ENCODE measurements at regions not wholly inside any gene's neighbourhood (a gene's known extent, or its start where the extent isn't known, plus 50 kb on each side); places are given as distances from the start of the nearest gene placed in this dataset.

DNA sequence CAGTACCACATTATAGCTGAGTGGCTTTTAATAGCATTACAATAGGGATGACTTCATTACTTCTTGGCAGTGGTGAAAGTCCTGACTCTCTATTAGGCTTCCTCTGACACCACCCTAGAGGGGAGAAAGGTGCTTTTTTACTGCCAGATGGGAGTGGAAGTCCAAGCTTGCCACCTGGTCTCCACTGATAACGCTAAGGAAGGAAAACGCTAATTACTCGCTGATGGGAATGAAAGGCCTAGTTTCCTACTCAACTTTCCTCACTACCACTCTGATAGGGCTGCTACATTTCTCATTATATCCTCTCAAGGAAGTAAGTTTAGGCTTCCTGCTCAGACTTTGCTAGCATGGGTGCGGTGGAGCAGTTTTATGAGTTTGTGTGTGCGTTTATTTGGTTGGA is 62.3 kb upstream of the PAGE3 start:
- H2AFZ ChIP-seq (ENCODE audit: control insufficient read depth, low read length): no peak overlapping the region
- H3K9ac ChIP-seq (ENCODE audit: control insufficient read depth, extremely low read depth, insufficient read depth, low read length): no peak overlapping the region
- no peaks in the 10 kb centered on the region for H3K9me1 ChIP-seq (ENCODE audit: control insufficient read depth, extremely low read depth, insufficient read depth, low read length)
- DNase-seq (ENCODE audit: low read depth, low spot score) (no peak), FAIRE-seq (no peak)
- no peak overlapping the region for H3K4me2 ChIP-seq (ENCODE audit: control insufficient read depth, extremely low read depth, insufficient read depth, low read depth, low read length)
- H3K27ac ChIP-seq (ENCODE audit: control insufficient read depth, insufficient read depth, low read length): no peak overlapping the region
- no peaks in the 10 kb centered on the region for H4K20me1 ChIP-seq (ENCODE audit: control insufficient read depth, extremely low read depth, insufficient read depth, low read length)
- no peaks in the 10 kb centered on the region for H3K4me1 ChIP-seq (ENCODE audit: control insufficient read depth, extremely low read depth, insufficient read depth, low read length)
- dilution Hi-C loops (cut with MboI; ENCODE audit: extremely low pct_ligation_motif_present, low sequenced_read_pairs): no loop called here
- TF ChIP-seq EZH2 (IDR thresholded peaks at IDR 0.05; ENCODE audit: low read length) (no peak), CTCF (optimal IDR thresholded peaks at IDR 0.05 in 1 of 3, IDR thresholded peaks at IDR 0.05 in 1 of 3, conservative IDR thresholded peaks at IDR 0.05 in 1 of 3; ENCODE audit: extremely low read depth in 1 of 3, insufficient read depth in 2 of 3, low read length in 3 of 3) (no peak)
- no peak overlapping the region for H3K4me3 ChIP-seq (ENCODE audit: control insufficient read depth in 2 of 3, extremely low read depth in 1 of 3, insufficient read depth in 2 of 3, low read depth in 1 of 3, low read length in 3 of 3)
- no peaks in the 10 kb centered on the region for H3K79me2 ChIP-seq (ENCODE audit: control insufficient read depth, insufficient read depth, low read length)
- H3K36me3 ChIP-seq (ENCODE audit: control insufficient read depth in 2 of 2, extremely low read depth in 1 of 2, insufficient read depth in 2 of 2, low read length in 2 of 2): no peaks in the 10 kb centered on the region
- peaks cover 2% of the 10 kb centered on the region for H3K9me3 ChIP-seq (ENCODE audit: control insufficient read depth, low read depth, low read length)
- no peaks in the 10 kb centered on the region for H3K27me3 ChIP-seq (ENCODE audit: control insufficient read depth, extremely low read depth, insufficient read depth, low read length)

GRCh38 chrX:55335296-55335695 is 70.6 kb upstream of the PAGE3 start:
- no peaks in the 10 kb centered on the region for H3K79me2 ChIP-seq (ENCODE audit: control insufficient read depth, insufficient read depth, low read length)
- H3K36me3 ChIP-seq (ENCODE audit: control insufficient read depth in 2 of 2, extremely low read depth in 1 of 2, insufficient read depth in 2 of 2, low read length in 2 of 2): no peaks in the 10 kb centered on the region
- no peak overlapping the region for H3K4me3 ChIP-seq (ENCODE audit: control insufficient read depth in 2 of 3, extremely low read depth in 1 of 3, insufficient read depth in 2 of 3, low read depth in 1 of 3, low read length in 3 of 3)
- TF ChIP-seq CTCF (optimal IDR thresholded peaks at IDR 0.05 in 1 of 3, IDR thresholded peaks at IDR 0.05 in 1 of 3, conservative IDR thresholded peaks at IDR 0.05 in 1 of 3; ENCODE audit: extremely low read depth in 1 of 3, insufficient read depth in 2 of 3, low read length in 3 of 3) (no peak), EZH2 (IDR thresholded peaks at IDR 0.05; ENCODE audit: low read length) (no peak)
- DNase-seq (ENCODE audit: low read depth, low spot score): no peak
- no peaks in the 10 kb centered on the region for H3K4me1 ChIP-seq (ENCODE audit: control insufficient read depth, extremely low read depth, insufficient read depth, low read length)
- FAIRE-seq: no peak
- H4K20me1 ChIP-seq (ENCODE audit: control insufficient read depth, extremely low read depth, insufficient read depth, low read length): no peaks in the 10 kb centered on the region
- no peak overlapping the region for H3K4me2 ChIP-seq (ENCODE audit: control insufficient read depth, extremely low read depth, insufficient read depth, low read depth, low read length)
- dilution Hi-C loops (cut with MboI; ENCODE audit: extremely low pct_ligation_motif_present, low sequenced_read_pairs): no loop called here
- no peak overlapping the region for H3K9ac ChIP-seq (ENCODE audit: control insufficient read depth, extremely low read depth, insufficient read depth, low read length)
- H3K9me3 ChIP-seq (ENCODE audit: control insufficient read depth, low read depth, low read length): no peaks in the 10 kb centered on the region
- no peak overlapping the region for H3K27ac ChIP-seq (ENCODE audit: control insufficient read depth, insufficient read depth, low read length)
- no peaks in the 10 kb centered on the region for H3K27me3 ChIP-seq (ENCODE audit: control insufficient read depth, extremely low read depth, insufficient read depth, low read length)
- H3K9me1 ChIP-seq (ENCODE audit: control insufficient read depth, extremely low read depth, insufficient read depth, low read length): no peaks in the 10 kb centered on the region
- H2AFZ ChIP-seq (ENCODE audit: control insufficient read depth, low read length): no peak overlapping the region
